ENCODE measurements at regions not wholly inside any gene's neighbourhood (a gene's known extent, or its start where the extent isn't known, plus 50 kb on each side); places are given as distances from the start of the nearest gene placed in this dataset.

GRCh38 chr16:6195966-6196365 is 1098.4 kb upstream of the EEF2KMT start:
- TF ChIP-seq POLR2AphosphoS5 (IDR thresholded peaks at IDR 0.05; ENCODE audit: low read depth, low read length) (no peak), TAF1 (IDR thresholded peaks at IDR 0.05; ENCODE audit: borderline replicate concordance, low read depth, low read length) (no peak), POLR2A (IDR thresholded peaks at IDR 0.05; ENCODE audit: low read depth, low read length) (no peak)

Data from GM12892 (cell line).